NCI-H345 (cell line): ENCODE measurements at regions not wholly inside any gene's neighbourhood (a gene's known extent, or its start where the extent isn't known, plus 50 kb on each side); places are given as distances from the start of the nearest gene placed in this dataset.
"Not testable (repeated sequence)": the region's sequence is repeated elsewhere in the genome, so short reads cannot be mapped to it uniquely, and the experiment has no call there.

ENCODE experiments used
- DNase-seq: peaks from one replicate; lab custom pipeline; 2025; lab: John Stamatoyannopoulos, UW

- DNase-seq, result no peak
Observed at GRCh38 chr13:50387051-50387581, 371.9 kb downstream of the KCNRG start.

- no peak for DNase-seq
Observed at GRCh38 chr13:50388481-50388880, 373.2 kb downstream of the KCNRG start.

GRCh38 chr13:50389726-50390125 is 374.5 kb downstream of the KCNRG start:
- DNase-seq, result peak; percentile 64

GRCh38 chr13:50390503-50391248 is 375.4 kb downstream of the KCNRG start:
- no peak for DNase-seq

GRCh38 chr13:50392977-50393376 is 377.7 kb downstream of the KCNRG start:
- no peak for DNase-seq

- DNase-seq, result no peak
Observed at GRCh38 chr13:50393628-50394027, 378.4 kb downstream of the KCNRG start.

GRCh38 chr13:50396001-50396400 is 380.8 kb downstream of the KCNRG start:
- DNase-seq, result no peak

GRCh38 chr13:50396618-50397017 is 381.4 kb downstream of the KCNRG start:
- DNase-seq, result not testable (repeated sequence)

GRCh38 chr13:50400035-50400726 is 384.9 kb downstream of the KCNRG start:
- DNase-seq, result no peak

GRCh38 chr13:50401049-50401505 is 385.8 kb downstream of the KCNRG start:
- no peak for DNase-seq

GRCh38 chr13:50401721-50402465 is 386.6 kb downstream of the KCNRG start:
- DNase-seq, result no peak

GRCh38 chr13:50403311-50403710 is 388.1 kb downstream of the KCNRG start:
- peak; percentile 50 for DNase-seq

GRCh38 chr13:50404116-50404515 is 388.9 kb downstream of the KCNRG start:
- DNase-seq, result no peak

- DNase-seq, result no peak
Observed at GRCh38 chr13:50404769-50405168, 389.5 kb downstream of the KCNRG start.

- DNase-seq, result peak; percentile 4
Observed at GRCh38 chr13:50406831-50407230, 391.6 kb downstream of the KCNRG start.

GRCh38 chr13:50408068-50408467 is 392.8 kb downstream of the KCNRG start:
- DNase-seq, result no peak

GRCh38 chr13:50409220-50409619 is 394.0 kb downstream of the KCNRG start:
- no peak for DNase-seq

GRCh38 chr13:50410921-50411746 is 395.9 kb downstream of the KCNRG start:
- DNase-seq, result no peak

GRCh38 chr13:50412046-50412617 is 396.9 kb downstream of the KCNRG start:
- no peak for DNase-seq

- no peak for DNase-seq
Observed at GRCh38 chr13:50414640-50415039, 399.4 kb downstream of the KCNRG start.

GRCh38 chr13:50415428-50415827 is 400.2 kb downstream of the KCNRG start:
- DNase-seq, result no peak
